ENCODE measurements at regions not wholly inside any gene's neighbourhood (a gene's known extent, or its start where the extent isn't known, plus 50 kb on each side); places are given as distances from the start of the nearest gene placed in this dataset.

GRCh38 chr18:41311571-41312547, 643.2 kb upstream of the PIK3C3 start:
- WGBS: 59% methylated on average over 3 of the region's 3 CpGs
- Histone ChIP-seq H3K9me3 (ENCODE audit: control insufficient read depth in 2 of 2, insufficient read depth in 1 of 2, low read length in 1 of 2) (peaks cover 0 to under 1% of the 10 kb centered on the region in 2 donors), H3K36me3 (ENCODE audit: control insufficient read depth in 2 of 2, insufficient read depth in 2 of 2, low read length in 1 of 2) (no peaks in the 10 kb centered on the region), H3K27ac (ENCODE audit: low read depth in 1 of 2, low read length in 1 of 2) (no peak overlapping the region), H3K4me1 (ENCODE audit: control insufficient read depth in 2 of 2, insufficient read depth in 2 of 2, low read length in 2 of 2) (no peaks in the 10 kb centered on the region), H3K4me3 (ENCODE audit: low read length in 2 of 2) (no peak overlapping the region), H3K27me3 (ENCODE audit: control insufficient read depth in 2 of 2, insufficient read depth in 1 of 2, low read length in 1 of 2) (no peaks in the 10 kb centered on the region)
- no peak for DNase-seq (ENCODE audit: low read depth in 6 of 9, low spot score in 9 of 9)

GRCh38 chr18:41297740-41298139, 657.3 kb upstream of the PIK3C3 start:
- Histone ChIP-seq H3K36me3 (ENCODE audit: control insufficient read depth in 2 of 2, insufficient read depth in 2 of 2, low read length in 1 of 2) (no peaks in the 10 kb centered on the region), H3K27ac (ENCODE audit: low read depth in 1 of 2, low read length in 1 of 2) (no peak overlapping the region), H3K9me3 (ENCODE audit: control insufficient read depth in 2 of 2, insufficient read depth in 1 of 2, low read length in 1 of 2) (no peaks in the 10 kb centered on the region), H3K4me3 (ENCODE audit: low read length in 2 of 2) (no peak overlapping the region), H3K27me3 (ENCODE audit: control insufficient read depth in 2 of 2, insufficient read depth in 1 of 2, low read length in 1 of 2) (no peaks in the 10 kb centered on the region), H3K4me1 (ENCODE audit: control insufficient read depth in 2 of 2, insufficient read depth in 2 of 2, low read length in 2 of 2) (no peaks in the 10 kb centered on the region)
- DNase-seq (ENCODE audit: low read depth in 6 of 9, low spot score in 9 of 9): no peak
- WGBS: 94% methylated on average over 5 of the region's 5 CpGs

GRCh38 chr18:41269294-41269693, 685.7 kb upstream of the PIK3C3 start:
- Histone ChIP-seq H3K4me3 (ENCODE audit: low read length in 2 of 2) (no peak overlapping the region), H3K27me3 (ENCODE audit: control insufficient read depth in 2 of 2, insufficient read depth in 1 of 2, low read length in 1 of 2) (no peaks in the 10 kb centered on the region), H3K9me3 (ENCODE audit: control insufficient read depth in 2 of 2, insufficient read depth in 1 of 2, low read length in 1 of 2) (no peaks in the 10 kb centered on the region), H3K36me3 (ENCODE audit: control insufficient read depth in 2 of 2, insufficient read depth in 2 of 2, low read length in 1 of 2) (no peaks in the 10 kb centered on the region), H3K4me1 (ENCODE audit: control insufficient read depth in 2 of 2, insufficient read depth in 2 of 2, low read length in 2 of 2) (no peaks in the 10 kb centered on the region), H3K27ac (ENCODE audit: low read depth in 1 of 2, low read length in 1 of 2) (no peak overlapping the region)
- DNase-seq (ENCODE audit: low read depth in 6 of 9, low spot score in 9 of 9): no peak
- 86% methylated on average over 6 of the region's 6 CpGs for WGBS

GRCh38 chr18:41268271-41268670, 686.8 kb upstream of the PIK3C3 start:
- no peaks in the 10 kb centered on the region for H3K4me1 ChIP-seq (ENCODE audit: control insufficient read depth in 2 of 2, insufficient read depth in 2 of 2, low read length in 2 of 2)
- WGBS: 90% methylated on average over 2 of the region's 2 CpGs
- H3K27ac ChIP-seq (ENCODE audit: low read depth in 1 of 2, low read length in 1 of 2): no peak overlapping the region
- H3K27me3 ChIP-seq (ENCODE audit: control insufficient read depth in 2 of 2, insufficient read depth in 1 of 2, low read length in 1 of 2): no peaks in the 10 kb centered on the region
- H3K4me3 ChIP-seq (ENCODE audit: low read length in 2 of 2): no peak overlapping the region
- H3K36me3 ChIP-seq (ENCODE audit: control insufficient read depth in 2 of 2, insufficient read depth in 2 of 2, low read length in 1 of 2): no peaks in the 10 kb centered on the region
- no peak for DNase-seq (ENCODE audit: low read depth in 6 of 9, low spot score in 9 of 9)
- no peaks in the 10 kb centered on the region for H3K9me3 ChIP-seq (ENCODE audit: control insufficient read depth in 2 of 2, insufficient read depth in 1 of 2, low read length in 1 of 2)

GRCh38 chr18:41266616-41267015, 688.4 kb upstream of the PIK3C3 start:
- Histone ChIP-seq H3K27ac (ENCODE audit: low read depth in 1 of 2, low read length in 1 of 2) (no peak overlapping the region), H3K4me3 (ENCODE audit: low read length in 2 of 2) (no peak overlapping the region), H3K9me3 (ENCODE audit: control insufficient read depth in 2 of 2, insufficient read depth in 1 of 2, low read length in 1 of 2) (no peaks in the 10 kb centered on the region), H3K4me1 (ENCODE audit: control insufficient read depth in 2 of 2, insufficient read depth in 2 of 2, low read length in 2 of 2) (no peaks in the 10 kb centered on the region), H3K36me3 (ENCODE audit: control insufficient read depth in 2 of 2, insufficient read depth in 2 of 2, low read length in 1 of 2) (no peaks in the 10 kb centered on the region), H3K27me3 (ENCODE audit: control insufficient read depth in 2 of 2, insufficient read depth in 1 of 2, low read length in 1 of 2) (no peaks in the 10 kb centered on the region)
- WGBS: 91% methylated on average over 3 of the region's 3 CpGs
- DNase-seq (ENCODE audit: low read depth in 6 of 9, low spot score in 9 of 9): no peak

GRCh38 chr18:41266204-41266603, 688.8 kb upstream of the PIK3C3 start:
- DNase-seq (ENCODE audit: low read depth in 6 of 9, low spot score in 9 of 9): no peak
- no peak overlapping the region for H3K4me3 ChIP-seq (ENCODE audit: low read length in 2 of 2)
- H3K36me3 ChIP-seq (ENCODE audit: control insufficient read depth in 2 of 2, insufficient read depth in 2 of 2, low read length in 1 of 2): no peaks in the 10 kb centered on the region
- no peak overlapping the region for H3K27ac ChIP-seq (ENCODE audit: low read depth in 1 of 2, low read length in 1 of 2)
- H3K9me3 ChIP-seq (ENCODE audit: control insufficient read depth in 2 of 2, insufficient read depth in 1 of 2, low read length in 1 of 2): no peaks in the 10 kb centered on the region
- no peaks in the 10 kb centered on the region for H3K4me1 ChIP-seq (ENCODE audit: control insufficient read depth in 2 of 2, insufficient read depth in 2 of 2, low read length in 2 of 2)
- no peaks in the 10 kb centered on the region for H3K27me3 ChIP-seq (ENCODE audit: control insufficient read depth in 2 of 2, insufficient read depth in 1 of 2, low read length in 1 of 2)
- 86% methylated on average over 5 of the region's 5 CpGs for WGBS

GRCh38 chr18:41265047-41265446, 690.0 kb upstream of the PIK3C3 start:
- no peak overlapping the region for H3K27ac ChIP-seq (ENCODE audit: low read depth in 1 of 2, low read length in 1 of 2)
- H3K4me3 ChIP-seq (ENCODE audit: low read length in 2 of 2): no peak overlapping the region

GRCh38 chr18:41263956-41264355, 691.1 kb upstream of the PIK3C3 start:
- Histone ChIP-seq H3K4me3 (ENCODE audit: low read length in 2 of 2) (no peak overlapping the region), H3K36me3 (ENCODE audit: control insufficient read depth in 2 of 2, insufficient read depth in 2 of 2, low read length in 1 of 2) (no peaks in the 10 kb centered on the region), H3K4me1 (ENCODE audit: control insufficient read depth in 2 of 2, insufficient read depth in 2 of 2, low read length in 2 of 2) (no peaks in the 10 kb centered on the region), H3K9me3 (ENCODE audit: control insufficient read depth in 2 of 2, insufficient read depth in 1 of 2, low read length in 1 of 2) (no peaks in the 10 kb centered on the region), H3K27ac (ENCODE audit: low read depth in 1 of 2, low read length in 1 of 2) (no peak overlapping the region), H3K27me3 (ENCODE audit: control insufficient read depth in 2 of 2, insufficient read depth in 1 of 2, low read length in 1 of 2) (no peaks in the 10 kb centered on the region)
- WGBS: 95% methylated on average over 1 of the region's 1 CpG
- no peak for DNase-seq (ENCODE audit: low read depth in 6 of 9, low spot score in 9 of 9)

More at GRCh38 chr18:41265047-41265446, 690.0 kb upstream of the PIK3C3 start:
- WGBS: 65% methylated on average over 2 of the region's 2 CpGs
- H3K36me3 ChIP-seq (ENCODE audit: control insufficient read depth in 2 of 2, insufficient read depth in 2 of 2, low read length in 1 of 2): no peaks in the 10 kb centered on the region
- H3K27me3 ChIP-seq (ENCODE audit: control insufficient read depth in 2 of 2, insufficient read depth in 1 of 2, low read length in 1 of 2): no peaks in the 10 kb centered on the region
- no peak for DNase-seq (ENCODE audit: low read depth in 6 of 9, low spot score in 9 of 9)
- H3K4me1 ChIP-seq (ENCODE audit: control insufficient read depth in 2 of 2, insufficient read depth in 2 of 2, low read length in 2 of 2): no peaks in the 10 kb centered on the region
- H3K9me3 ChIP-seq (ENCODE audit: control insufficient read depth in 2 of 2, insufficient read depth in 1 of 2, low read length in 1 of 2): no peaks in the 10 kb centered on the region

- Histone ChIP-seq H3K4me3 (ENCODE audit: low read length in 2 of 2) (no peak overlapping the region), H3K9me3 (ENCODE audit: control insufficient read depth in 2 of 2, insufficient read depth in 1 of 2, low read length in 1 of 2) (no peaks in the 10 kb centered on the region), H3K36me3 (ENCODE audit: control insufficient read depth in 2 of 2, insufficient read depth in 2 of 2, low read length in 1 of 2) (no peaks in the 10 kb centered on the region), H3K27me3 (ENCODE audit: control insufficient read depth in 2 of 2, insufficient read depth in 1 of 2, low read length in 1 of 2) (no peaks in the 10 kb centered on the region), H3K4me1 (ENCODE audit: control insufficient read depth in 2 of 2, insufficient read depth in 2 of 2, low read length in 2 of 2) (no peaks in the 10 kb centered on the region), H3K27ac (ENCODE audit: low read depth in 1 of 2, low read length in 1 of 2) (no peak overlapping the region)
- DNase-seq (ENCODE audit: low read depth in 6 of 9, low spot score in 9 of 9): no peak
- 94% methylated on average over 6 of the region's 6 CpGs for WGBS
Measured at GRCh38 chr18:41262688-41263087, 692.3 kb upstream of the PIK3C3 start.

All from thymus (tissue), 11 donors.